ENCODE measurements at regions not wholly inside any gene's neighbourhood (a gene's known extent, or its start where the extent isn't known, plus 50 kb on each side); places are given as distances from the start of the nearest gene placed in this dataset.

DNA sequence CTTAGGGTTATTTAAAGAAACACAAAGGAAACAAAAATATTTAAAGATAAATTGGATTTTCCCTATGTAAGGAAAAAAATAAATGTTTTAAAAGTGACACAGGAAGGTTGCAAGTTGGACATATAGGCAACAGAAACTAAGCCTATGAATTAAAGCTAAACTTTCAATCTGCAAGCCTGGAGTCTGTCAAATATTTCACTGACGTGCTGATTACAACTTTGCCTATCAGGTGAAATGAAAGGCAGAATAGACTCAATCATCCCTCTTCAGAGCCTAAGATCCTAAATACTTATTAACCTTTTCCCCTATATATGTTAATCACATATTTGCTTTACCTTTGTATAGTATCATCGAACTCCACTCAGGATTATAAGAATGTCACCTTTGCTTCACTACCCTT, 1068.0 kb upstream of the ALCAM start:
- Histone ChIP-seq H4K5ac (ENCODE audit: insufficient read length, low read depth, low read length) (no peak overlapping the region), H2BK20ac (ENCODE audit: low read depth, low read length, poor library complexity, severe bottlenecking) (no peak overlapping the region), H3K79me1 (ENCODE audit: insufficient read depth, low read depth, low read length, poor library complexity, severe bottlenecking) (no peaks in the 10 kb centered on the region), H3K9ac (ENCODE audit: extremely low read depth, insufficient read length, low read length) (no peak overlapping the region), H3K14ac (ENCODE audit: insufficient read depth, low read length) (no peak overlapping the region), H4K91ac (ENCODE audit: insufficient read length, low read depth, low read length) (no peak overlapping the region), H3K27ac (ENCODE audit: insufficient read length, low read depth, low read length) (no peak overlapping the region), H3K4ac (ENCODE audit: low read depth, low read length) (no peak overlapping the region), H4K20me1 (ENCODE audit: control insufficient read depth, insufficient read depth, insufficient read length) (no peaks in the 10 kb centered on the region), H3K56ac (ENCODE audit: insufficient read length, low read depth, low read length) (no peak overlapping the region), H2BK12ac (ENCODE audit: insufficient read length, low read depth, low read length) (no peak overlapping the region), H3K9me3 (ENCODE audit: control insufficient read depth, low read depth, low read length) (no peaks in the 10 kb centered on the region), H3K79me2 (ENCODE audit: insufficient read depth, low read length) (no peaks in the 10 kb centered on the region), H2BK5ac (ENCODE audit: insufficient read length, low read length) (no peak overlapping the region), H3T11ph (ENCODE audit: low read length) (no peak overlapping the region), H3K4me2 (ENCODE audit: insufficient read depth, insufficient read length, low read length) (no peak overlapping the region), H2AK5ac (ENCODE audit: insufficient read length, low read length) (no peak overlapping the region), H4K8ac (replicated peaks; ENCODE audit: insufficient read length, low read depth, low read length) (no peak overlapping the region), H2AFZ (ENCODE audit: low read length) (no peak overlapping the region), H3K18ac (ENCODE audit: insufficient read length, low read depth, low read length) (no peak overlapping the region), H3K4me1 (ENCODE audit: insufficient read depth, low read length) (no peaks in the 10 kb centered on the region), H3K23ac (ENCODE audit: insufficient read length, low read depth, low read length) (no peak overlapping the region), H2BK15ac (ENCODE audit: low read depth, low read length) (no peak overlapping the region), H2BK120ac (ENCODE audit: low read depth, low read length, poor library complexity, severe bottlenecking) (no peak overlapping the region), H3K27me3 (ENCODE audit: insufficient read depth, low read length) (no peaks in the 10 kb centered on the region), H3K23me2 (ENCODE audit: insufficient read length, low read depth, low read length, poor library complexity, severe bottlenecking) (no peaks in the 10 kb centered on the region)
- no peak overlapping the region for H3K27ac Mint-ChIP-seq
- WGBS (ENCODE audit: extremely low coverage, insufficient read length, low lambda C conversion rate), result no CpG with 5 or more reads among the region's 2 CpGs
- H3K9me3 Mint-ChIP-seq, result peaks cover 0 to 3% of the 10 kb centered on the region in 2 experiments; a peak in 1 of 5 replicates
- no peak for DNase-seq
- no peak overlapping the region for H3K4me3 Mint-ChIP-seq
- H3K27me3 Mint-ChIP-seq (ENCODE audit: low read depth), result no peaks in the 10 kb centered on the region
- TF ChIP-seq, protein P1, sequence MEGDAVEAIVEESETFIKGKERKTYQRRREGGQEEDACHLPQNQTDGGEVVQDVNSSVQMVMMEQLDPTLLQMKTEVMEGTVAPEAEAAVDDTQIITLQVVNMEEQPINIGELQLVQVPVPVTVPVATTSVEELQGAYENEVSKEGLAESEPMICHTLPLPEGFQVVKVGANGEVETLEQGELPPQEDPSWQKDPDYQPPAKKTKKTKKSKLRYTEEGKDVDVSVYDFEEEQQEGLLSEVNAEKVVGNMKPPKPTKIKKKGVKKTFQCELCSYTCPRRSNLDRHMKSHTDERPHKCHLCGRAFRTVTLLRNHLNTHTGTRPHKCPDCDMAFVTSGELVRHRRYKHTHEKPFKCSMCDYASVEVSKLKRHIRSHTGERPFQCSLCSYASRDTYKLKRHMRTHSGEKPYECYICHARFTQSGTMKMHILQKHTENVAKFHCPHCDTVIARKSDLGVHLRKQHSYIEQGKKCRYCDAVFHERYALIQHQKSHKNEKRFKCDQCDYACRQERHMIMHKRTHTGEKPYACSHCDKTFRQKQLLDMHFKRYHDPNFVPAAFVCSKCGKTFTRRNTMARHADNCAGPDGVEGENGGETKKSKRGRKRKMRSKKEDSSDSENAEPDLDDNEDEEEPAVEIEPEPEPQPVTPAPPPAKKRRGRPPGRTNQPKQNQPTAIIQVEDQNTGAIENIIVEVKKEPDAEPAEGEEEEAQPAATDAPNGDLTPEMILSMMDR (conservative IDR thresholded peaks at IDR 0.05), result no peak
- no peaks in the 10 kb centered on the region; a peak in 2 of 7 replicates for H3K36me3 Mint-ChIP-seq (ENCODE audit: insufficient read depth in 1 of 3, low read depth in 3 of 3)
- no peaks in the 10 kb centered on the region for H3K4me1 Mint-ChIP-seq
